ENCODE measurements at regions not wholly inside any gene's neighbourhood (a gene's known extent, or its start where the extent isn't known, plus 50 kb on each side); places are given as distances from the start of the nearest gene placed in this dataset.

- Mint-ChIP-seq H3K9me3 (peaks cover 4% of the 10 kb centered on the region), H3K4me1 (no peaks in the 10 kb centered on the region), H3K27ac (no peak overlapping the region), H3K36me3 (ENCODE audit: low read depth) (no peaks in the 10 kb centered on the region), H3K27me3 (ENCODE audit: low read depth) (no peaks in the 10 kb centered on the region), H3K4me3 (no peak overlapping the region)
- TF ChIP-seq, protein P1, sequence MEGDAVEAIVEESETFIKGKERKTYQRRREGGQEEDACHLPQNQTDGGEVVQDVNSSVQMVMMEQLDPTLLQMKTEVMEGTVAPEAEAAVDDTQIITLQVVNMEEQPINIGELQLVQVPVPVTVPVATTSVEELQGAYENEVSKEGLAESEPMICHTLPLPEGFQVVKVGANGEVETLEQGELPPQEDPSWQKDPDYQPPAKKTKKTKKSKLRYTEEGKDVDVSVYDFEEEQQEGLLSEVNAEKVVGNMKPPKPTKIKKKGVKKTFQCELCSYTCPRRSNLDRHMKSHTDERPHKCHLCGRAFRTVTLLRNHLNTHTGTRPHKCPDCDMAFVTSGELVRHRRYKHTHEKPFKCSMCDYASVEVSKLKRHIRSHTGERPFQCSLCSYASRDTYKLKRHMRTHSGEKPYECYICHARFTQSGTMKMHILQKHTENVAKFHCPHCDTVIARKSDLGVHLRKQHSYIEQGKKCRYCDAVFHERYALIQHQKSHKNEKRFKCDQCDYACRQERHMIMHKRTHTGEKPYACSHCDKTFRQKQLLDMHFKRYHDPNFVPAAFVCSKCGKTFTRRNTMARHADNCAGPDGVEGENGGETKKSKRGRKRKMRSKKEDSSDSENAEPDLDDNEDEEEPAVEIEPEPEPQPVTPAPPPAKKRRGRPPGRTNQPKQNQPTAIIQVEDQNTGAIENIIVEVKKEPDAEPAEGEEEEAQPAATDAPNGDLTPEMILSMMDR (IDR thresholded peaks at IDR 0.05; ENCODE audit: unreplicated experiment in 3 of 3): no peak
Measured at GRCh38 chr1:58152697-58153096, 393.8 kb downstream of the OMA1 start.

DNA sequence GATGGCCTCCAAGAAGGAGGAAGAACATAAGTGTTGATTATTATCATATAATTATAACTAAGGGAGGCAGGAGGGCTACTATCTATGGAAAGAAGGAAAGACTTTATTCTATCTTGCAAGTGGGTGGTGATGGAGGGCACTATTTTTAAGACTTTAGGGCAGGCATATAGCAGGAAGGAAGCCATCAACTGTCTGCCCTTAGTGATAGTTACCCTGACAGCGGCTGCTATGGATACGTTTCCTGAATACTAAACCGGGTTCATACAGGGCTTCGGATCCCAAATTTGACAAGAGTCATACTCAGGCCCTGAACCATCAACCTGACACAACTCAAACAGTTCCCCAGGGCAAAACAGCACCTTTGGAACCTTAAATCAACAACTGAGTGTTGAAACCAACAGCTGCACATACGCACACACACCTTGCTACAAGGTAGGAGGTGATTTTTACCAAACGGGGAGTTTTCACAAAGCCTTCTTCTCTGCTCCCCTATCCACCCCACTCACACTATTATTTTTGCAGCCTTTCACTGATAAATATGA lies 397.2 kb downstream of the OMA1 start:
- Mint-ChIP-seq H3K4me1 (no peaks in the 10 kb centered on the region), H3K36me3 (ENCODE audit: low read depth) (no peaks in the 10 kb centered on the region), H3K9me3 (peaks cover 4% of the 10 kb centered on the region), H3K4me3 (no peak overlapping the region), H3K27me3 (ENCODE audit: low read depth) (no peaks in the 10 kb centered on the region), H3K27ac (no peak overlapping the region)
- TF ChIP-seq, protein P1 (IDR thresholded peaks at IDR 0.05; ENCODE audit: unreplicated experiment in 3 of 3): no peak

DNA sequence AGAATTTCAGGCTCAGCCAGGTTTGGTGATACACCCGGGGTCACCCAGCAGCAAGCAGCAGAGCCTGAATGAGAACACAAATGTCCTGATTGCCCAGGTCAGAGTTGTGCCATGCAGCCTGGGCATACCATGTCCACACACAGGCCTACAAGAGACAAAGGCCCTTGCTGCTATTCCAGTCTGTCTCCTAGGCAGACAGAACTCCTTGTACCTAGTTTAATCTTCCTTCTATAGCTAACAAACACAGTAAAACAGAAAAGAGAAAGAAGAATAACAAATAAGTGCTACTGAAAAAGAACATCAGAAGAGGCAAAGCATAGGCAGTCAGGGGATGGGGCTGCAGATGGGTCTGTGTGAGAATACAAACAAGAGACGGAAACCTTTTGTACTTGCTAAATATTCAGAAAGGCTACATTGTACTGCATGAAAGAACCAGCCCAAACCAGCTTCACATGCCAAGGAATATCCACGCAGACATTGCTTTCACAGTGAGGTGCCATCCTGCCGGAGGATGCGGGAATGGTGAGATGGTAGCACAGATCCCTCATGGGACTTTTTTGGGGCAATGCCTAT lies 401.7 kb downstream of the OMA1 start:
- Mint-ChIP-seq H3K27me3 (ENCODE audit: low read depth) (peaks cover 8% of the 10 kb centered on the region), H3K27ac (no peak overlapping the region), H3K36me3 (ENCODE audit: low read depth) (no peaks in the 10 kb centered on the region), H3K9me3 (peaks cover 4% of the 10 kb centered on the region), H3K4me1 (peaks cover 8% of the 10 kb centered on the region), H3K4me3 (no peak overlapping the region)
- TF ChIP-seq, protein P1 (IDR thresholded peaks at IDR 0.05; ENCODE audit: unreplicated experiment in 3 of 3): no peak

- H3K27ac Mint-ChIP-seq: no peak overlapping the region
- no peak overlapping the region for H3K4me3 Mint-ChIP-seq
- H3K36me3 Mint-ChIP-seq (ENCODE audit: low read depth): no peaks in the 10 kb centered on the region
Measured at GRCh38 chr1:58143972-58144697, 402.4 kb downstream of the OMA1 start.

DNA sequence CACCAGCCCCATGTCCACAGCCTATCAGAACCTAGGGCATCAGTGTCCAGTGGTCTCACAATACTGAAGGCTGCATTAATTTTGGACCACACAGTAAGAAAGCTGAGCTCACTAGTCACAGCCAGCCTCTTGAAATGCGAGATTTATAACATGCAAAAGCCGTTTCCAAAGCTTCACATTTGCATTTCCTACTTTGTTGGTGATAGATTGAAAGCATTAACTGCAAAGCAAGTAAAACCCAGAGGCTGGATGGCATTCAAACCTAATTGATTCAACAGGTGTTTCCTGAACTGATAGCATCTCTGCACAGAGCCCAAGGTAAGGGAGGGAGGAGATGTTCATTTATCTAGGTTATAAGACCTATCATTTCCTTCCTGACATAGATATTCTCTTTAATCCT lies 410.1 kb downstream of the OMA1 start:
- H3K9me3 Mint-ChIP-seq: peaks cover 3% of the 10 kb centered on the region
- TF ChIP-seq, protein P1 (IDR thresholded peaks at IDR 0.05; ENCODE audit: unreplicated experiment in 3 of 3): no peak
- no peaks in the 10 kb centered on the region for H3K4me1 Mint-ChIP-seq
- H3K36me3 Mint-ChIP-seq (ENCODE audit: low read depth): no peaks in the 10 kb centered on the region
- H3K4me3 Mint-ChIP-seq: no peak overlapping the region
- peak overlapping the region in 1 of 3 experiments; percentile 46 for H3K27ac Mint-ChIP-seq
- H3K27me3 Mint-ChIP-seq (ENCODE audit: low read depth): peaks cover 4% of the 10 kb centered on the region

More at GRCh38 chr1:58143972-58144697, 402.4 kb downstream of the OMA1 start:
- TF ChIP-seq, protein P1 (IDR thresholded peaks at IDR 0.05; ENCODE audit: unreplicated experiment in 3 of 3): no peak
- H3K4me1 Mint-ChIP-seq: peaks cover 8% of the 10 kb centered on the region
- H3K9me3 Mint-ChIP-seq: peaks cover 4% of the 10 kb centered on the region
- peaks cover 8% of the 10 kb centered on the region for H3K27me3 Mint-ChIP-seq (ENCODE audit: low read depth)

Data from nephron (organoid).